ENCODE measurements at regions not wholly inside any gene's neighbourhood (a gene's known extent, or its start where the extent isn't known, plus 50 kb on each side); places are given as distances from the start of the nearest gene placed in this dataset.

DNA sequence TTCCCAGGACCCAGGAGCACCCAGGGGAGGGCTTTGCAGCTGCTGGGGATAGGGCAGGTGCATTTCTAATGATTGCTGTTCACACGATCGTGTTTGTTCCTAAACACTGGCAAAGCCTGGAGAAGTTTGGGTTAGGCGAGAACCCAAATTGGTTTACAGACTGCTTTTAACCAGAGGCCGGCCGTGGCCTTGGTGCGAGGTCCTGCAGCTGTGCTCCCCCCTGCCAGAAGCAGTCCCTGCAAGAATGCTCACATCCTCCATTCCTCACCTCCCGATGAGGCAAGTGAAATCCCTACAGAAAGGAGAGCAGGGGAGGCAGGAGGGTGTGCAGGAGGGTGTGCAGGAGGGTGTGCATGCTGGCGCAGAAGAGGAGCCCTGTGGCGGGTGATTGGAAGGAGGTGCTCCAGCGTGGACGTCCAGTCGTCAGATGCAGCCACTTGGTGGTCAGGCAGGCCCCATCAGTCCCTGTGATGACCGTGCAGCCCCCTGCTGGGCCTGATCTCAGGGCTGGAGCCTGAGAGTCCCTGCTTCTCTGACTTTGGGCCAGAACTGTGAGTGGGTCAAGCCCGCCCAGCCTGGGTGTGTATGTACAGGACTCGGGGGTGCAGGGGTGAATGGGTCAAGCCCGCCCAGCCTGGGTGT lies 55.7 kb upstream of the FRMD1 start:
- TF ChIP-seq CTCF (IDR thresholded peaks at IDR 0.05; ENCODE audit: poor library complexity) (no peak), EZH2phosphoT487 (IDR thresholded peaks at IDR 0.05; ENCODE audit: low read depth, severe bottlenecking, unreplicated experiment) (no peak), EZH2 (IDR thresholded peaks at IDR 0.05; ENCODE audit: borderline replicate concordance) (no peak)

DNA sequence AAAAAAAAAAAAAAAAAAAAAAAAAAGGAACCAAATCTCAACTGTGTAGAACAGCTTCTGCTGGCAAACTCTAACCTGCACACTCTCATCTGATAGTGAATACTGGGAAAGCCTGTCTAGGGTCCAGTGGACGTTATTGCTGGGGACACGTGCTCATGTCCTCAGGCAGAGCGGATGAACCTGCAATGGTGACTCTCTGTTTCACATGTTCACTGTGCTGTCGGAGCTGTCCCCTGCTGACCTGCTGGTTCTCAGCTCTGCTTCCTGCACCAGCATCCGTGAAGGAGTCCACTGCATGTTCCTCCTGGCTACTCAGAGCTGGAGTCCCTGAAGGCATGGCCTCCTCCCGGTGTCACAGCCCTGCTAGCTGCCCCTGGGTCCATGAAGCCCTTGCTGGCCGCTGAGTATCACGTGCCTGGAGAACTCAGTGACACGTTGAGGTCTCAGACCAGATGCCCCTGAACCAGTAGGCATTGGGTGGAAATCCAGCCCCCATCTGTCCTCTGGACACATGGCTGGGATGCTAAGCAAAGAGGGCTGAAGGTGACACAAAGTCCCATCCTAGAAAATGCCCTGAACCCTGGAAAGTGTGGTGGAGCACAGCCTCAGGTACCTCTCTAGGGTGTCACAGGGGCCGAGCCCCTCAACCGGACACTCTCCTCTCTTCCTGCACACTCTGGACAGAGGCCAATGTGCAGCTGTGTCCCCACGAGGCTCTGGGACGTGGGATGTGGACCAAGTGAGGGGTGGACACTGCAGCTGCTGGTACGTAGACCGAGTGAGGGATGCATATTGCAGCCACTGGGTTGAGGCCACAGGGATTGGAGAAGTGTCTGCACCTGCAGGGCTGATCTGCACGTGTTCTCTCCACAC lies 54.9 kb upstream of the FRMD1 start:
- 88% methylated on average over 16 of the region's 16 CpGs for WGBS (ENCODE audit: low lambda C conversion rate, missing lambda C conversion rate)
- DNase-seq (ENCODE audit: low spot score), result no peak
- H3K4me2 ChIP-seq, result peak overlapping the region; percentile 63

More for the DNA sequence above, 55.7 kb upstream of the FRMD1 start:
- H3K27ac ChIP-seq, result no peak overlapping the region
- H3K4me2 ChIP-seq, result no peak overlapping the region
- no peaks in the 10 kb centered on the region for H4K20me1 ChIP-seq (ENCODE audit: insufficient read depth, poor library complexity, severe bottlenecking)
- H3K4me3 ChIP-seq, result no peak overlapping the region
- H3K9me2 ChIP-seq (replicated peaks; ENCODE audit: insufficient read depth), result no peaks in the 10 kb centered on the region
- peaks cover 6% of the 10 kb centered on the region for H3K4me1 ChIP-seq (ENCODE audit: insufficient read depth)
- WGBS (ENCODE audit: low lambda C conversion rate, missing lambda C conversion rate), result 96% methylated on average over 16 of the region's 16 CpGs
- no peaks in the 10 kb centered on the region for H3K79me2 ChIP-seq
- no peaks in the 10 kb centered on the region for H3K9me3 ChIP-seq (ENCODE audit: low read depth)
- DNase-seq (ENCODE audit: low spot score), result no peak
- no peak overlapping the region for H2AFZ ChIP-seq
- no peaks in the 10 kb centered on the region for H3K27me3 ChIP-seq
- no peaks in the 10 kb centered on the region for H3K36me3 ChIP-seq (replicated peaks; ENCODE audit: insufficient read depth, low read depth)

GRCh38 chr6:168133168-168133561 lies 54.2 kb upstream of the FRMD1 start:
- H4K20me1 ChIP-seq (ENCODE audit: insufficient read depth, poor library complexity, severe bottlenecking), result no peaks in the 10 kb centered on the region
- DNase-seq (ENCODE audit: low spot score), result peak; percentile 56
- no peak overlapping the region for H2AFZ ChIP-seq
- TF ChIP-seq EZH2phosphoT487 (IDR thresholded peaks at IDR 0.05; ENCODE audit: low read depth, severe bottlenecking, unreplicated experiment) (no peak), EZH2 (IDR thresholded peaks at IDR 0.05; ENCODE audit: borderline replicate concordance) (no peak), CTCF (IDR thresholded peaks at IDR 0.05; ENCODE audit: poor library complexity) (no peak)
- H3K27me3 ChIP-seq, result no peaks in the 10 kb centered on the region
- 31% methylated on average over 13 of the region's 13 CpGs for WGBS (ENCODE audit: low lambda C conversion rate, missing lambda C conversion rate)
- peaks cover 6% of the 10 kb centered on the region for H3K4me1 ChIP-seq (ENCODE audit: insufficient read depth)
- no peaks in the 10 kb centered on the region for H3K9me3 ChIP-seq (ENCODE audit: low read depth)
- no peaks in the 10 kb centered on the region for H3K36me3 ChIP-seq (replicated peaks; ENCODE audit: insufficient read depth, low read depth)
- peak overlapping the region; percentile 63 for H3K4me2 ChIP-seq
- no peak overlapping the region for H3K4me3 ChIP-seq
- no peaks in the 10 kb centered on the region for H3K9me2 ChIP-seq (replicated peaks; ENCODE audit: insufficient read depth)
- H3K79me2 ChIP-seq, result no peaks in the 10 kb centered on the region
- peak overlapping the region; percentile 21 for H3K27ac ChIP-seq

More for the DNA sequence above, 54.9 kb upstream of the FRMD1 start:
- no peaks in the 10 kb centered on the region for H3K9me3 ChIP-seq (ENCODE audit: low read depth)
- H3K79me2 ChIP-seq, result no peaks in the 10 kb centered on the region
- no peak overlapping the region for H3K27ac ChIP-seq
- no peaks in the 10 kb centered on the region for H3K36me3 ChIP-seq (replicated peaks; ENCODE audit: insufficient read depth, low read depth)
- H3K4me3 ChIP-seq, result no peak overlapping the region
- no peak for TF ChIP-seq CTCF (IDR thresholded peaks at IDR 0.05; ENCODE audit: poor library complexity)
- TF ChIP-seq EZH2 (IDR thresholded peaks at IDR 0.05; ENCODE audit: borderline replicate concordance), result no peak
- no peak for TF ChIP-seq EZH2phosphoT487 (IDR thresholded peaks at IDR 0.05; ENCODE audit: low read depth, severe bottlenecking, unreplicated experiment)
- H3K9me2 ChIP-seq (replicated peaks; ENCODE audit: insufficient read depth), result no peaks in the 10 kb centered on the region
- H2AFZ ChIP-seq, result no peak overlapping the region
- no peaks in the 10 kb centered on the region for H3K27me3 ChIP-seq
- peaks cover 6% of the 10 kb centered on the region for H3K4me1 ChIP-seq (ENCODE audit: insufficient read depth)
- no peaks in the 10 kb centered on the region for H4K20me1 ChIP-seq (ENCODE audit: insufficient read depth, poor library complexity, severe bottlenecking)

Data from hepatocyte (in vitro differentiated cells).